ENCODE measurements at regions not wholly inside any gene's neighbourhood (a gene's known extent, or its start where the extent isn't known, plus 50 kb on each side); places are given as distances from the start of the nearest gene placed in this dataset.

DNA sequence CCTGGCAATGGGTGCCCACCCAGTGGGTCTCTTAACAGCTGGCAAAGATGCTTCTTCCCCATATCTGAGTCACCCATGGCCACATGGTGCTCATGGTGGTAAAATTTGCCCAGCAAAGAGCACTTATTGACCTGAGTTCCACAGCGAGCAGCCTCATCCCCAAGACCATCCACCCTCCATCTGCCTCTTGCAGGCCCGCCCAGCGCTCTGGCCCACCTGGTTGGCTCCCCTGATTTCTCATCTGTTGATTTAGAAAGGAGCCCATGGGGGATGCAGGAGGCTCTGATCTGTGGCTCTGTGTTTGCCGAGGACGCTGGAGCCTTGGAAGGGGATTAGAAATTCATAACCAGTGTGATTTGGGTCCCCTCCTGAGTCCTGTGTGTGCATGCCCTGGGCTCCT, 657.5 kb downstream of the PTPRU start:
- no peak for DNase-seq
- Histone ChIP-seq H3K9me3 (ENCODE audit: control insufficient read depth, low read length) (no peaks in the 10 kb centered on the region), H3K4me1 (ENCODE audit: control insufficient read depth, insufficient read depth, low read length, poor library complexity, severe bottlenecking) (no peaks in the 10 kb centered on the region), H3K4me3 (ENCODE audit: insufficient read depth, low read depth, low read length, poor library complexity, severe bottlenecking) (no peak overlapping the region), H3K36me3 (ENCODE audit: control insufficient read depth, insufficient read depth, low read length) (no peaks in the 10 kb centered on the region), H3K27me3 (replicated peaks; ENCODE audit: control insufficient read depth, insufficient read depth, low read length, poor library complexity, severe bottlenecking) (no peaks in the 10 kb centered on the region), H3K27ac (ENCODE audit: insufficient read depth, low read length, poor library complexity, severe bottlenecking) (no peak overlapping the region)

DNA sequence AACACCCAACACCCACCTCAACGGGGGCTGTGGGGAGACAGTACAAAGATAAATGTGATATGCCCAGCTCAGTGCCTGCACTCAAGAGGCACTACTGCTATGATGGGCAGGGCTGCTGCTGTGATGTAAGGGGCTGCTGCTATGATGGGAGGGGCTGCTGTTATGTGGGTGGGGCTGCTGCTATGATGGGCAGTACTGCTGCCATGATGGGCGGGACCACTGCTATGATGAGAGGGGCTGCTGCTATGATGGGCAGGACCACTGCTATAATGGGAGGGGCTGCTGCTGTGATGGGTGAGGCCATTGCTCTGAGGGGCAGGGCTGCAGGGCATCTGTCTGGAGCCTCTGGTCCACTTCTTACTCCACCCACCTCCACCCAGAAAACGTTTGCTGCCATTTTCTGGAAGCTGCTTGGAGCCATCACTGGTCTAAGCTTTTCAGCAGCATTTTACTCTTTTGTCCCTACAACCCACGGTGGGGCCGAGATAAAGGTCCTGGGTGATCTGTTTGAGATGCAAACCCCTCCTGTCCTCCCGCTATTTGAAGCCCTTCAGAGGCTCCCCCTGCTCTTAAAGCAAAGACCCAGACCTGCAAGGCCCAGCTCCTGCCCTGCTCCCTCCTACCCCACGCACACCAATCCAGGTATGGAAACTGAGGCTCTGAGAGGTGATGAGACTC, 656.9 kb downstream of the PTPRU start:
- Histone ChIP-seq H3K9me3 (ENCODE audit: control insufficient read depth, low read length) (no peaks in the 10 kb centered on the region), H3K4me1 (ENCODE audit: control insufficient read depth, insufficient read depth, low read length, poor library complexity, severe bottlenecking) (no peaks in the 10 kb centered on the region), H3K27me3 (replicated peaks; ENCODE audit: control insufficient read depth, insufficient read depth, low read length, poor library complexity, severe bottlenecking) (no peaks in the 10 kb centered on the region), H3K27ac (ENCODE audit: insufficient read depth, low read length, poor library complexity, severe bottlenecking) (no peak overlapping the region), H3K36me3 (ENCODE audit: control insufficient read depth, insufficient read depth, low read length) (no peaks in the 10 kb centered on the region), H3K4me3 (ENCODE audit: insufficient read depth, low read depth, low read length, poor library complexity, severe bottlenecking) (no peak overlapping the region)
- no peak for DNase-seq

DNA sequence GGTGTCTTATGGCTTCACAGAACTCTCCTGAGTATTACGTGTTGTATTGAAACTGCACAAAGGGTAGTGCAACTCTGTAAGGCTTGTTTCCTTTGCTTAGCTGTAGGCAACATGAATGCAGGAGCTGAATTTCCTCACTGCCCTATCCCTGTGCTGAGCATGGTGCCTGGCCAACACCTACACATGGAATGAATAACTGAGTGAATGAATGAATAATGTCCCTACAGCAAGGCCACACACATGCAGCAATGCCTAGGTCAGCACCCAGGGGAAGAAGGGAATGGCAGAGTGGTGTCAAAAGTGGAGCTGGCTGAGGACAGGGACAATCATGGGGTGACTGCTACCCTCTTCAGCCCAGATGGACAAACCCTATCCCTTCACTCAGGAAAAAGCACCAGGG, 655.9 kb downstream of the PTPRU start:
- Histone ChIP-seq H3K4me3 (ENCODE audit: insufficient read depth, low read depth, low read length, poor library complexity, severe bottlenecking) (no peak overlapping the region), H3K27me3 (replicated peaks; ENCODE audit: control insufficient read depth, insufficient read depth, low read length, poor library complexity, severe bottlenecking) (no peaks in the 10 kb centered on the region), H3K9me3 (ENCODE audit: control insufficient read depth, low read length) (no peaks in the 10 kb centered on the region), H3K4me1 (ENCODE audit: control insufficient read depth, insufficient read depth, low read length, poor library complexity, severe bottlenecking) (no peaks in the 10 kb centered on the region), H3K36me3 (ENCODE audit: control insufficient read depth, insufficient read depth, low read length) (no peaks in the 10 kb centered on the region), H3K27ac (ENCODE audit: insufficient read depth, low read length, poor library complexity, severe bottlenecking) (no peak overlapping the region)
- DNase-seq: no peak

DNA sequence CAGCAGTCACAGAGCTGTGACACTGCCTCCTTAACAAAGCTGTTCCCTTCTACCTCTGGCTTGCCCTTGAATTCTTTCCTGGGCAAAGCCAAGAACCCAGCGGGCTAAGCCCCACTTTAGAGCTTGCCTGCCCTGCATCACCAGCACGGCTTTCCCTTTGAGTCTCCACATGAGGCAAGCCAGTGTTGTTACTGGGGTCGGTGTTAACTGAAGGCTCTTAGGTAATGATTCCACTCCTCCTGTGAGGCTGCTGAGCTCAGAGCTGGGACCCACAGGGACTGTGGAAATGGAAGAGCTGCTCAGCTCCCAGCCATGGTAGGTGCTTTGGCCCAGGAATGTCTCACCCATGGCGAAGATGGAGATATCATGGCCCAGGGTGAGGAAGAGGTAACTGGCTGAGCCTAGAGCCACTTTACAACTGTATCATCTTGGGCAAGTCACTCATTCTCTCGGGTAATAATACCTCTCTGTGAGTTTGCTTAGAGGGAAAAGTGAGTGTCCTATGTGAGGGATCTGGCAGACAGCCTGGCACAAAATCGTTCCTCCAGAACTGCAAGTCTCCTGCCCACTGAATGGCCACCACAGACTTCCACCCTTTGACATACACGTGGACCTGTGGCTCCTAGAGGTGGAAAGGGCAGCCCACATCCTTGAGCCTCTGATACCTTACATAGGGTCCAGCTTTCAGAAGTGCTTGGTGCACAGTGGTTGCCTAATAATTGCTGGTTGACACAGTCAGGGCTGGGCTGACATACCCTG, 654.1 kb downstream of the PTPRU start:
- Histone ChIP-seq H3K36me3 (ENCODE audit: control insufficient read depth, insufficient read depth, low read length) (no peaks in the 10 kb centered on the region), H3K4me1 (ENCODE audit: control insufficient read depth, insufficient read depth, low read length, poor library complexity, severe bottlenecking) (no peaks in the 10 kb centered on the region)

DNA sequence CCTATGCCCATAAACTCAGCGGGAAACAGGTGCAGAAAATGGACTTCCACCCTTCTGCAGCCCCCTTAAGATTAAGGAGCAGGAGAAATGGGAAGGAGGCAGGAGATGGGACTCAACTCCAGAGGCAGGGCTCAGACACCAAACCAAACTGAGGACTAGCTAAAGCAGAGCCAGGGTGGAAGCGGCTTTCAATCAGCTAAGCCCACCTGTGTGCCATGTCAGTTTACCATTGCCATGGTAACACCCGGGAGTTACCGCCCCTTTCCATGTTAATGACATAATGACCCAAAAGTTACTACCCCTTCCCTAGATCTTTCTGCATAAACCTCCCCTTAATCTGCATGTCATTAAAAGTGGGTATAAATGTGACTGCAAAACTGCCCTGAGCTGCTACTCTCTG, 653.5 kb downstream of the PTPRU start:
- no peak overlapping the region for H3K27ac ChIP-seq (ENCODE audit: insufficient read depth, low read length, poor library complexity, severe bottlenecking)
- no peaks in the 10 kb centered on the region for H3K9me3 ChIP-seq (ENCODE audit: control insufficient read depth, low read length)
- no peaks in the 10 kb centered on the region for H3K4me1 ChIP-seq (ENCODE audit: control insufficient read depth, insufficient read depth, low read length, poor library complexity, severe bottlenecking)
- no peaks in the 10 kb centered on the region for H3K36me3 ChIP-seq (ENCODE audit: control insufficient read depth, insufficient read depth, low read length)
- H3K27me3 ChIP-seq (replicated peaks; ENCODE audit: control insufficient read depth, insufficient read depth, low read length, poor library complexity, severe bottlenecking): no peaks in the 10 kb centered on the region
- no peak for DNase-seq
- H3K4me3 ChIP-seq (ENCODE audit: insufficient read depth, low read depth, low read length, poor library complexity, severe bottlenecking): no peak overlapping the region

More for the DNA sequence above, 654.1 kb downstream of the PTPRU start:
- no peak overlapping the region for H3K4me3 ChIP-seq (ENCODE audit: insufficient read depth, low read depth, low read length, poor library complexity, severe bottlenecking)
- no peaks in the 10 kb centered on the region for H3K27me3 ChIP-seq (replicated peaks; ENCODE audit: control insufficient read depth, insufficient read depth, low read length, poor library complexity, severe bottlenecking)
- H3K9me3 ChIP-seq (ENCODE audit: control insufficient read depth, low read length): no peaks in the 10 kb centered on the region
- no peak overlapping the region for H3K27ac ChIP-seq (ENCODE audit: insufficient read depth, low read length, poor library complexity, severe bottlenecking)
- DNase-seq: no peak

DNA sequence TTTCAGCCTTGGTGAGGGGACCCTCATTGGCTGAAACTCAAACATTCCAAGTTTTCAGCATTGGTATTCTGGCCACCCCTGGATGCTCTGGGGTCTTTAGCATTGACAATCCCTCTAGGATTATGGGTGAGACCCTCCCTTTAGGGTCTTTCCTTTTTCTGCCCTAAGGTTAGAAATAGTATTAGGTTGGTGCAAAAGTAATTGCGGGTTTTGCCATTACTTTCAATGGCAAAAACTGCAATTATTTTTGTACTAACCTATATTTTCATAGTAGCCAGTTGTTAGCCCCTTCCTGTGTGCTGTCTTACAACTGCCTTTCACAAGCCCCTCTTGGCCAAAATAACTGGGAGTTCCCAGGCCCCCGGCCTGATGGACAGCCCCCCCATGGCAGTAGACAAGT, 648.4 kb downstream of the PTPRU start:
- Histone ChIP-seq H3K36me3 (ENCODE audit: control insufficient read depth, insufficient read depth, low read length) (no peaks in the 10 kb centered on the region), H3K27ac (ENCODE audit: insufficient read depth, low read length, poor library complexity, severe bottlenecking) (no peak overlapping the region), H3K4me3 (ENCODE audit: insufficient read depth, low read depth, low read length, poor library complexity, severe bottlenecking) (no peak overlapping the region), H3K4me1 (ENCODE audit: control insufficient read depth, insufficient read depth, low read length, poor library complexity, severe bottlenecking) (no peaks in the 10 kb centered on the region), H3K9me3 (ENCODE audit: control insufficient read depth, low read length) (no peaks in the 10 kb centered on the region), H3K27me3 (replicated peaks; ENCODE audit: control insufficient read depth, insufficient read depth, low read length, poor library complexity, severe bottlenecking) (no peaks in the 10 kb centered on the region)
- no peak for DNase-seq

DNA sequence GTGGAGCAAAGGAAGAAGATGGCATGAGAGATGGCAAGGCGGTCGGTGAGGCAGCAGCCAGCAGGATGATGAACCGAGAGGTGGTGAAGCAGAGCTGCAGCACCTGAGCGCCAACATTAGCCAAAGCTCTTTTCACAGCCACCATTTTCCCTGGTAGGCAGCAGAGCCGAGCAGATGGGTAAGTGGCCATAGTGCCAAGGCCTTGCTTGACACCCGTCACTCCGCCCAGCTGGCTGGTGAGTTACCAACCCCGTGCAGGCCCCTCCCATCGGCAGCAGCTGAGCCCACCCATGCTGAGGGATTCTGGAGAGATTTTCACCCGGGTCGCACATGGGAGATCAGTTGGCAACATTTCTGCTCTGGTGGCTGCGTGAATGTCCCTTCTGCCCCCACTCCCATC, 647.7 kb downstream of the PTPRU start:
- no peaks in the 10 kb centered on the region for H3K27me3 ChIP-seq (replicated peaks; ENCODE audit: control insufficient read depth, insufficient read depth, low read length, poor library complexity, severe bottlenecking)

DNA sequence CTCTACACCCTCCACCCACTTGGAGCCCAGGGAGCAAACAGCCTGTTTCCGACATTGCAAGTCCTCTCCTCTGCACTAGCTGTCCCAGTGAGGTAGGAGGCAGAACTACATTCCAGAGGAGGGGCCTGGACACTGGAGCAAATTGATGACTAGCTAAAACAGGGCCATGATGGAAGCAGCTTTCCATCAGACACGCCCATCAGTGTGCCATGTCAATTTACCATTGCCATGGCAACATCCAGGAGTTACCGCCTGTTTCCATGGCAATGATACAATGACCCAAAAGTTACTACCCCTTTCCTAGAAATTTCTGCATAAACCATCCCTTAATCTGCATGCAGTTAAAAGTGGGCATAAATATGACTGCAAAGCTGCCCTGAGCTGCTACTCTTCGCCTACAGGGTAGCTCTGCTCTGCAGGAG, 647.1 kb downstream of the PTPRU start:
- H3K9me3 ChIP-seq (ENCODE audit: control insufficient read depth, low read length): no peaks in the 10 kb centered on the region
- no peak overlapping the region for H3K27ac ChIP-seq (ENCODE audit: insufficient read depth, low read length, poor library complexity, severe bottlenecking)
- H3K4me1 ChIP-seq (ENCODE audit: control insufficient read depth, insufficient read depth, low read length, poor library complexity, severe bottlenecking): no peaks in the 10 kb centered on the region
- no peaks in the 10 kb centered on the region for H3K36me3 ChIP-seq (ENCODE audit: control insufficient read depth, insufficient read depth, low read length)
- no peak for DNase-seq
- H3K4me3 ChIP-seq (ENCODE audit: insufficient read depth, low read depth, low read length, poor library complexity, severe bottlenecking): no peak overlapping the region
- H3K27me3 ChIP-seq (replicated peaks; ENCODE audit: control insufficient read depth, insufficient read depth, low read length, poor library complexity, severe bottlenecking): no peaks in the 10 kb centered on the region

More for the DNA sequence above, 647.7 kb downstream of the PTPRU start:
- DNase-seq: no peak
- Histone ChIP-seq H3K36me3 (ENCODE audit: control insufficient read depth, insufficient read depth, low read length) (no peaks in the 10 kb centered on the region), H3K27ac (ENCODE audit: insufficient read depth, low read length, poor library complexity, severe bottlenecking) (no peak overlapping the region), H3K9me3 (ENCODE audit: control insufficient read depth, low read length) (no peaks in the 10 kb centered on the region), H3K4me1 (ENCODE audit: control insufficient read depth, insufficient read depth, low read length, poor library complexity, severe bottlenecking) (no peaks in the 10 kb centered on the region), H3K4me3 (ENCODE audit: insufficient read depth, low read depth, low read length, poor library complexity, severe bottlenecking) (no peak overlapping the region)

DNA sequence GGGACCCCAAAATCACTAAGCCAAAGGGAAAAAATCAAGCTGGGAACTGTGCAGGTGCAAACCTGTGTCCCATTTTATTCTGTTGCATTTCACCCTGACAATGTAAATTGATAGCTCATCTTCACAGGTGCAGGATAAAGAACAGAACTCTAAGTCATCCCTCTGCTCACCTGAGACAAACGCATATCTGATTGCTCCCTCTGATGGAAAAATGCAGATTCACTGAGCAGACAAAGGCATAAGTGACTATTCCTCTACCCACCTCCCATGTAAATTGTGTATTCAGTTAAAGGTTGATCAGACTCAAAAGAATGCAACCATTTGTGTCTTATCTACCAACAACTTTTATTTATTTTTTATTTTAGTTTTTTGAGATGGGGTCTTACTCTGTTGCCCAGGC, 644.2 kb downstream of the PTPRU start:
- H3K27ac ChIP-seq (ENCODE audit: insufficient read depth, low read length, poor library complexity, severe bottlenecking): no peak overlapping the region
- no peak overlapping the region for H3K4me3 ChIP-seq (ENCODE audit: insufficient read depth, low read depth, low read length, poor library complexity, severe bottlenecking)
- no peaks in the 10 kb centered on the region for H3K4me1 ChIP-seq (ENCODE audit: control insufficient read depth, insufficient read depth, low read length, poor library complexity, severe bottlenecking)
- DNase-seq: no peak
- H3K36me3 ChIP-seq (ENCODE audit: control insufficient read depth, insufficient read depth, low read length): no peaks in the 10 kb centered on the region
- no peaks in the 10 kb centered on the region for H3K27me3 ChIP-seq (replicated peaks; ENCODE audit: control insufficient read depth, insufficient read depth, low read length, poor library complexity, severe bottlenecking)
- no peaks in the 10 kb centered on the region for H3K9me3 ChIP-seq (ENCODE audit: control insufficient read depth, low read length)

DNA sequence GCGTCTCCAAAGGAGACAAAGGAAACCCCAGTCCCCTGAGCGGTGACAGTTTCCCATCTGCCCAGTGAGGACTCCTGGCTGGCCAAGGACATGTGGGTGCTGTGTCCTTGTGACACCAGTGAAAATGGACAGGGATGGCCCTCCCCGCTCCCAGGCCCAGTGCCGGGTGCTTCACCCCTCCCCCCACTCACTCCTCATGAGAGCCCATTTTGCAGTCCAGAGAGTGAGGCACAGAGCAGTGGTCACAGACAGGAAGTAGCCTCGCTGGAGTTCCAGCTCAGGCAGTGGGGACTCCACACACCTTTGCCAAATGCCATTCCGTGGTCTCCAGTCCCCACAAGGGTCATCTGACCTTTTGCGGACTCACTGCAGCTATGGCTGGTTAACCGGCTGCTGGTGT, 642.9 kb downstream of the PTPRU start:
- DNase-seq: no peak
- no peak overlapping the region for H3K4me3 ChIP-seq (ENCODE audit: insufficient read depth, low read depth, low read length, poor library complexity, severe bottlenecking)
- no peak overlapping the region for H3K27ac ChIP-seq (ENCODE audit: insufficient read depth, low read length, poor library complexity, severe bottlenecking)
- H3K27me3 ChIP-seq (replicated peaks; ENCODE audit: control insufficient read depth, insufficient read depth, low read length, poor library complexity, severe bottlenecking): no peaks in the 10 kb centered on the region
- no peaks in the 10 kb centered on the region for H3K36me3 ChIP-seq (ENCODE audit: control insufficient read depth, insufficient read depth, low read length)
- H3K4me1 ChIP-seq (ENCODE audit: control insufficient read depth, insufficient read depth, low read length, poor library complexity, severe bottlenecking): no peaks in the 10 kb centered on the region
- H3K9me3 ChIP-seq (ENCODE audit: control insufficient read depth, low read length): no peaks in the 10 kb centered on the region
